OCI-LY3 (cell line): ENCODE measurements at regions not wholly inside any gene's neighbourhood (a gene's known extent, or its start where the extent isn't known, plus 50 kb on each side); places are given as distances from the start of the nearest gene placed in this dataset.

ENCODE experiments used
- CTCF ChIP-seq: fragments of 200-600, 300-600 bp; sonication (generic); IDR thresholded peaks from 2 replicates; pipeline ENCODE4 v1.5.1; 2014; ENCODE audit warnings: antibody characterized with exemption, low read length, low read depth
- EZH2phosphoT487 ChIP-seq: fragments of 200-600 bp; shearing (Covaris generic); IDR thresholded peaks from 2 replicates; pipeline ENCODE4 v1.6.1; 2018; ENCODE audit warnings: antibody characterized with exemption, mixed run types, low read depth

DNA sequence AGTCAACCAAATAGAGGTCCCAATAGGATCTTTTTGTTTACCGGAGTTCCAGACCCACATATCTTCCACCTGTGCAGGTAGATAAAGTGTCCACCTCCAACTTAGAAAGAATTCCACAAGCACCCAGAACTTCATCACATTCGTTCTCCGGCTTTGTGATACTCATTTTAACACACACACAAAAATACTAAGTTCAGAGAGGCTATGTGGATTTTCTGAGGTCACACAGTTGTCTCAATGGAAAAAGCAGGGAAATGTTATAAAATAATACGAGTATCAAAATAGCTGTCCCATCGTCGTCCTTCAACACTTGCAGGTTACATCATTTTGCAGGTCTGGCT is 137.5 kb downstream of the TMCO5A start:
- TF ChIP-seq CTCF = no peak
- no peak for TF ChIP-seq EZH2phosphoT487
